Cardiac fibroblast (primary cell): ENCODE measurements at regions not wholly inside any gene's neighbourhood (a gene's known extent, or its start where the extent isn't known, plus 50 kb on each side); places are given as distances from the start of the nearest gene placed in this dataset.
A peak's percentile ranks its signal among the peaks of the same experiment; 100 is the strongest.

Source experiments
- DNase-seq, 2 donors: peaks; one replicate each; pipeline versions ENCODE4 v3.0.0 to v3.0.0-alpha.2; 2010; ENCODE audit warnings: low read depth in 2 of 2
- H3K4me3 ChIP-seq, 2 donors: replicated peaks in 1 of 2; 1 replicate in 1 of 2; 2 replicates in 1 of 2; pipeline ENCODE4 v1.5.1; 2011; ENCODE audit warnings: low read depth in 2 of 2, low read length in 2 of 2, mild to moderate bottlenecking in 2 of 2, moderate library complexity in 1 of 2
- TF ChIP-seq, protein P1 (sequence below): IDR thresholded peaks from one replicate; pipeline ENCODE4 v1.5.1; 2011; ENCODE audit warnings: low read depth, mild to moderate bottlenecking, low read length, inconsistent platforms

DNA sequence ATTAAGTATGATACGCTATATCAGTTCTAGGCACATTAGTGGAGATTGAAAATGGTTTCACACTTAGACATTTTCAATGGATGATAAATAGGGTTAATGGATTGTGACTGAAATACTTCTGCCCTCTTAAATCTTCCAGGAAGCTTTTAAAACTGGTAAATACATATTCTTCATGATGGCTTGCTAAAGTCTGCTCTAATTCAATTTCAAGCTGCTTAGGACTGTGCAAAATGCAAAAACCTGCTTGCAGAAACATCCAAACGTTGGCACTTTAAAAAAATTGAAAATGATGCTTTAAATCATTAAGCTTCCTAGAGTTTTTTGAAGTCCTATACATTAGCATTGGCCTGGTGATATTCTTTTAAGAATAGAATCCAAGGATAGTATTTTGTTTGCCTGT is 214.8 kb upstream of the FSHR start:
- TF ChIP-seq, protein P1, sequence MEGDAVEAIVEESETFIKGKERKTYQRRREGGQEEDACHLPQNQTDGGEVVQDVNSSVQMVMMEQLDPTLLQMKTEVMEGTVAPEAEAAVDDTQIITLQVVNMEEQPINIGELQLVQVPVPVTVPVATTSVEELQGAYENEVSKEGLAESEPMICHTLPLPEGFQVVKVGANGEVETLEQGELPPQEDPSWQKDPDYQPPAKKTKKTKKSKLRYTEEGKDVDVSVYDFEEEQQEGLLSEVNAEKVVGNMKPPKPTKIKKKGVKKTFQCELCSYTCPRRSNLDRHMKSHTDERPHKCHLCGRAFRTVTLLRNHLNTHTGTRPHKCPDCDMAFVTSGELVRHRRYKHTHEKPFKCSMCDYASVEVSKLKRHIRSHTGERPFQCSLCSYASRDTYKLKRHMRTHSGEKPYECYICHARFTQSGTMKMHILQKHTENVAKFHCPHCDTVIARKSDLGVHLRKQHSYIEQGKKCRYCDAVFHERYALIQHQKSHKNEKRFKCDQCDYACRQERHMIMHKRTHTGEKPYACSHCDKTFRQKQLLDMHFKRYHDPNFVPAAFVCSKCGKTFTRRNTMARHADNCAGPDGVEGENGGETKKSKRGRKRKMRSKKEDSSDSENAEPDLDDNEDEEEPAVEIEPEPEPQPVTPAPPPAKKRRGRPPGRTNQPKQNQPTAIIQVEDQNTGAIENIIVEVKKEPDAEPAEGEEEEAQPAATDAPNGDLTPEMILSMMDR = no peak
- H3K4me3 ChIP-seq = no peak overlapping the region
- no peak for DNase-seq

- H3K4me3 ChIP-seq = no peak overlapping the region
- TF ChIP-seq, protein P1 = no peak
- DNase-seq = peak in 1 of 2 donors; percentile 1
Measured at GRCh38 chr2:49367003-49367402, 212.7 kb upstream of the FSHR start.

DNA sequence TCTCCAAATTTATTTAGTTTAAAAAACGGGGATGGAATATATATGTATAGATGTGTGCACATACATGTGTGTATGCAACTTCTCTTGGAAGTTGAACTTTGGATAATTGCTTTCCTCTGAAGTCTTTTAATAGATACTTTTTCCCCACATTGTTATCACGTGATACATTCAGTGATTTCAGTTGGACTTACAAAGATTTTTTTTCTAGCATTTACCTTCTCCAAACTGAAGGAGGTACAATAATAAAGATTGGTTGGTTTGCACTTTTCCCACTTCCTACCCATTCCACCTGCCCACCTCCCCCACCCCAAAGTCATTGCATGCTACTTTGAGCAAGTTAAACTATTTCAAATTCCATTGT is 206.1 kb upstream of the FSHR start:
- H3K4me3 ChIP-seq = no peak overlapping the region
- TF ChIP-seq, protein P1 = no peak
- DNase-seq = no peak

DNA sequence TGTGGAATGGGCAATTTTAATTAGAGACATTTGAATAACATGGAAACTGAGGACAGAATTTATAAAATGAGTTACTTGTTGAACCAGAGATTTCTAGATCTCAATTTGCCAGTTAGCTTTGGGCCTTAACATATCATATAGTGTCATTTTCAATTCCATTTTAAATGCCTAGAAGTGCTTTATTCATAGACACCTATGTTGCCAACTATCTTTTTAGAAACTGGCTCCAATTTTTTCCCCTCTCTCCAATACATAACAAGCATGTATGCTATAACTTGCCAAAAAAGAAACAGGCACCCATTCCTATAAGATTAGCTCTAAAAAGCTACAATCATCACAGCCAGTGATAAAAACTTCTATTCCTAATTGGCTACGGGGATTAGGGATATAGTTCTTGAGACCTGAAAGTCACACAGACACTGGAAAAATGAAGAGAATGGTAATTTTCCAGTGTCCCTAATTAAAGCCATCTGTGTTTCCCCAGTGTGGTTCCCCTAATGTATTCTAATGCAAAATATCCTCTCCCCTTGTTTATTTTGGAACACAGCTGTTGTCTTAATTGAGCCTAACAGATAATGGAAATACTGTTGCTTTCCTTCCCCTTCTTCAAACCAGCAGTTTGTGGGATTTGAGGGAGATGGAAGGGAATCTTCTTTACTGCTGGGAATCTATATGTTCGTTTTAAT is 205.5 kb upstream of the FSHR start:
- no peak overlapping the region for H3K4me3 ChIP-seq
- DNase-seq = no peak

DNA sequence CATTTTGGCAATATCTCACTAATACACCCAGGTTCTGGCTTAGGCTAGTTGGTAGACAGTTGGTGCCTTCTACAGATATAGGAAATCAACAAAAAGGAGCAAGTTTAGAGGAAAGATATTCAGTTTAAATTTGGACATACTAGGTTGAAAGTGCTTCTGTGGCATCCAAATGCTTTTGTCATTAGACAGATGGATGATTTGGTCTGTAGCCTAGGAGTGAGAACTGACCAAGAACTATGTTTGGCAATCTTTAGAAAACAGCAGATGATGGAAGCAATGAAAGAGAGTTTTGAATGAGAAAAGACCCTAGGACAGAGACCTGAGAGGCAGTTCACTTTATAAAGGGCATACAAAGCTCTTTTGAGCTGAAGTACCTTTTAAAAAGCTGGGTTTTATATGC is 201.3 kb upstream of the FSHR start:
- DNase-seq = no peak
- no peak overlapping the region for H3K4me3 ChIP-seq
- TF ChIP-seq, protein P1 = no peak

More for the DNA sequence above, 205.5 kb upstream of the FSHR start:
- TF ChIP-seq, protein P1 = no peak

DNA sequence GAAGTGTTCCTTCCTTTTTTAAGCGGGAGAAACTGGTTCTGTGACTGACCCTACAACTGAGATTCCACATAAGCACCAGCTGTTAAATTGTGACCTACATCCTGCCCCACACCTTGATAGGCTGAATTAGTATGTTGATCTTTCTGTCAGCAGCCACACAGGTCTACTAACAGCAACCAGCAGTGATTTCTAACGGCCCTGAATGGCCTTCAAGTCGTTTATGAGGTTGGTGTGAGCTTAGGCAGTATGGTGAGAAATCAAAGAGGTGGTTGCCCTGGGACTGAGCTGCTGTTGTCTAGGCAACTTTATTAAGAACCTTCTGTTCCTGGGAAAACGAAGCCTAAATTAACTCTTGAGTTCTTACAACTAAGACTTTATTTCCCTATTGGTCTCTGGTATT is 197.2 kb upstream of the FSHR start:
- no peak for DNase-seq
- TF ChIP-seq, protein P1 = no peak
- H3K4me3 ChIP-seq = no peak overlapping the region

DNA sequence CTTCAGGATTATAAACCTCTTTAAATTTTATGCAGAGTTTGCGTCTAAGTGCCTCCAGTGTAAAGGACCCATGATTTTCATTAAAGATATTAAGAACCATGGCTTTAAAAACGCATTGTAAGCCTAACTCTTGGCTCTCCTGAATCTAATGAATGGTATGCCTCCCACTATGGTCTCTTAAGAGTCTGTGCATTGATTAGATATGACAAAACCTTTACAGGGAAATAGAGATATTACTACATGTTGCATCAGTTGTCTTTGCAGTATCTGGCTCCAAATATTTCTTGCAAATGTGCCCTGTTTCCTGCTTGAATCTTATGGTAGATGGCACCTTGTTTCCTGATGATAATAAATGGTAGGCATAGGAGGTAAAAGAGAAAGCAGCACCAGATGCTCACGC is 189.3 kb upstream of the FSHR start:
- TF ChIP-seq, protein P1 = no peak
- H3K4me3 ChIP-seq = no peak overlapping the region
- no peak for DNase-seq
